ENCODE measurements at regions not wholly inside any gene's neighbourhood (a gene's known extent, or its start where the extent isn't known, plus 50 kb on each side); places are given as distances from the start of the nearest gene placed in this dataset.

- TF ChIP-seq POLR2AphosphoS5 (IDR thresholded peaks at IDR 0.05) (no peak), POLR2A (IDR thresholded peaks at IDR 0.05; ENCODE audit: low read depth) (no peak)
These were observed 366.3 kb downstream of the TLL1 start for GRCh38 chr4:166239354-166239753.

Measured in esophagus muscularis mucosa (tissue), 2 donors.